SK-N-SH (cell line): ENCODE measurements at regions not wholly inside any gene's neighbourhood (a gene's known extent, or its start where the extent isn't known, plus 50 kb on each side); places are given as distances from the start of the nearest gene placed in this dataset.

Experiments
- CTCF ChIA-PET: fragments of 300-600, 350-600 bp; formaldehyde crosslinking; extraction: SDS; loops from one replicate; lab custom pipeline; 2021; lab: Yijun Ruan, JAX
- POLR2A ChIA-PET: fragments of 350-600 bp; sonication (Branson Sonifier 250); formaldehyde crosslinking; extraction: SDS; loops from one replicate; lab custom pipeline; 2020; ENCODE audit warnings: antibody characterized with exemption, inconsistent platforms; lab: Yijun Ruan, JAX
- DNase-seq: peaks from one replicate; pipeline ENCODE4 v3.0.0; 2012
- H2AFZ ChIP-seq: fragments of 200-600 bp; sonication (generic); 2 replicates; pipeline ENCODE4 v1.8.1; 2016; ENCODE audit warnings: antibody characterized with exemption, mild to moderate bottlenecking, low read depth
- H3F3A ChIP-seq: fragments of 200-600 bp; sonication (generic); replicated peaks from 2 replicates; pipeline ENCODE3; 2016; ENCODE audit warnings: antibody characterized with exemption, mild to moderate bottlenecking; ENCODE audit not compliant: insufficient read depth
- H3K27ac ChIP-seq, 2 experiments: fragments of 200-500 bp in 1 of 2; fragments of 200-600 bp in 1 of 2; sonication (Bioruptor generic) in 1 of 2; sonication (generic), shearing (Covaris generic) in 1 of 2; 2 replicates each; pipeline versions ENCODE4 v1.5.1 to v1.6.1; 2014 to 2016; ENCODE audit warnings: low read depth in 2 of 2, inconsistent platforms in 1 of 2, low read length in 1 of 2, mild to moderate bottlenecking in 1 of 2, mixed read lengths in 1 of 2
- H3K27me3 ChIP-seq: fragments of 200-600 bp; sonication (generic), shearing (Covaris generic); 2 replicates; pipeline ENCODE4 v1.6.1; 2016; ENCODE audit warnings: mixed run types; ENCODE audit not compliant: insufficient read depth
- H3K36me3 ChIP-seq, 2 experiments: fragments of 200-500 bp in 1 of 2; fragments of 200-600 bp in 1 of 2; sonication (Bioruptor generic) in 1 of 2; sonication (generic) in 1 of 2; replicated peaks in 1 of 2; 2 replicates each; pipeline versions ENCODE3 to v1.5.1; 2014 to 2016; ENCODE audit warnings: low read length in 1 of 2, mild to moderate bottlenecking in 1 of 2; ENCODE audit not compliant: insufficient read depth in 2 of 2, control insufficient read depth in 1 of 2
- H3K4me1 ChIP-seq, 2 experiments: fragments of 200-500 bp in 1 of 2; fragments of 200-600 bp in 1 of 2; sonication (Bioruptor generic) in 1 of 2; sonication (generic), shearing (Covaris generic) in 1 of 2; 2 replicates each; pipeline versions ENCODE4 v1.5.1 to v1.6.1; 2014 to 2016; ENCODE audit warnings: low read depth in 1 of 2, low read length in 1 of 2, mixed run types in 1 of 2; ENCODE audit not compliant: insufficient read depth in 2 of 2, control insufficient read depth in 1 of 2
- H3K4me2 ChIP-seq: fragments of 200-600 bp; sonication (generic), shearing (Covaris generic); 2 replicates; pipeline ENCODE4 v1.6.1; 2017; ENCODE audit warnings: mixed run types
- H3K4me3 ChIP-seq, 2 experiments: fragments of 200-500 bp in 1 of 2; fragments of 200-600 bp in 1 of 2; sonication (Bioruptor generic) in 1 of 2; sonication (generic), shearing (Covaris generic) in 1 of 2; 2 replicates each; pipeline versions ENCODE4 v1.5.1 to v1.8.1; 2014 to 2016; ENCODE audit warnings: low read depth in 2 of 2, inconsistent platforms in 1 of 2, low read length in 1 of 2, mild to moderate bottlenecking in 1 of 2, mixed read lengths in 1 of 2, moderate library complexity in 1 of 2
- H3K79me2 ChIP-seq: fragments of 200-600 bp; sonication (generic); 2 replicates; pipeline ENCODE4 v1.8.1; 2017; ENCODE audit warnings: mild to moderate bottlenecking; ENCODE audit not compliant: insufficient read depth
- H3K9ac ChIP-seq: fragments of 200-600 bp; sonication (generic); 2 replicates; pipeline ENCODE4 v1.6.1; 2017; ENCODE audit warnings: mixed run types
- H3K9me2 ChIP-seq: fragments of 200-600 bp; sonication (generic); 2 replicates; pipeline ENCODE4 v1.6.1; 2017; ENCODE audit warnings: mixed run types
- H3K9me3 ChIP-seq: fragments of 200-600 bp; sonication (generic); 2 replicates; pipeline ENCODE4 v1.6.1; 2017; ENCODE audit warnings: mixed run types, mild to moderate bottlenecking, moderate library complexity
- H4K20me1 ChIP-seq: fragments of 200-600 bp; sonication (generic); 2 replicates; pipeline ENCODE4 v1.6.1; 2017; ENCODE audit warnings: mild to moderate bottlenecking, mixed run types; ENCODE audit not compliant: insufficient read depth
- ELF1 ChIP-seq: IDR thresholded peaks from 2 replicates; pipeline ENCODE4 v1.4.0; 2012
- EZH2phosphoT487 ChIP-seq: fragments of 200-600 bp; sonication (generic); IDR thresholded peaks from 2 replicates; pipeline ENCODE4 v1.6.1; 2017; ENCODE audit warnings: low read depth, mixed run types, mild to moderate bottlenecking, antibody characterized with exemption, moderate library complexity, borderline replicate concordance
- FOXJ3 ChIP-seq: sonication (generic); formaldehyde crosslinking; IDR thresholded peaks from 2 replicates; pipeline ENCODE4 v1.5.1; 2020; ENCODE audit warnings: mild to moderate bottlenecking, missing genetic modification reagents
- GABPA ChIP-seq: IDR thresholded peaks from 2 replicates; pipeline ENCODE4 v1.4.0; 2012; ENCODE audit warnings: low read depth, mild to moderate bottlenecking
- IRF3 ChIP-seq: fragments of 150-350 bp; IDR thresholded peaks from 2 replicates; pipeline ENCODE4 v1.6.1; 2016; ENCODE audit warnings: mild to moderate bottlenecking, low read depth, low read length
- MEF2A ChIP-seq: IDR thresholded peaks from 2 replicates; pipeline ENCODE4 v1.4.0; 2012; ENCODE audit warnings: low read depth, borderline replicate concordance
- MXI1 ChIP-seq: IDR thresholded peaks from 2 replicates; pipeline ENCODE4 v1.6.1; 2012; ENCODE audit warnings: mild to moderate bottlenecking, low read depth, low read length, improper control_type of control experiment
- NFIC ChIP-seq: IDR thresholded peaks from 2 replicates; pipeline ENCODE4 v1.4.0; 2012; ENCODE audit warnings: borderline replicate concordance
- RAD21 ChIP-seq: IDR thresholded peaks from 2 replicates; pipeline ENCODE4 v1.6.1; 2012; ENCODE audit warnings: mild to moderate bottlenecking, low read length
- RCOR1 ChIP-seq: fragments of 150-350 bp; IDR thresholded peaks from 2 replicates; pipeline ENCODE4 v1.6.1; 2017; ENCODE audit warnings: antibody characterized with exemption, low read length
- RFX5 ChIP-seq: IDR thresholded peaks from 2 replicates; pipeline ENCODE4 v1.6.1; 2012; ENCODE audit warnings: mild to moderate bottlenecking, improper control_type of control experiment, low read length
- TAF1 ChIP-seq: IDR thresholded peaks from 2 replicates; pipeline ENCODE4 v1.6.1; 2012; ENCODE audit warnings: low read depth, mild to moderate bottlenecking, low read length, moderate library complexity, borderline replicate concordance
- YY1 ChIP-seq: IDR thresholded peaks from 2 replicates; pipeline ENCODE4 v1.4.0; 2012; ENCODE audit warnings: low read depth, mild to moderate bottlenecking
- WGBS: methylation state at CpG from one replicate; pipeline ENCODE4 v1.1.6; 2017; ENCODE audit warnings: low lambda C conversion rate; 5-methylcytosine and 5-hydroxymethylcytosine counted together
- TF ChIP-seq, protein P1 (sequence below): IDR thresholded peaks from 2 replicates; pipeline ENCODE4 v1.4.0; 2012; ENCODE audit warnings: low read depth, borderline replicate concordance
- TF ChIP-seq, protein P2 (sequence below): fragments of 150-350 bp; IDR thresholded peaks from 2 replicates; pipeline ENCODE4 v1.6.1; 2017; ENCODE audit warnings: antibody characterized with exemption, low read length, low read depth, borderline replicate concordance
- TF ChIP-seq, protein P3 (sequence below): fragments of 200-600 bp; sonication (generic); IDR thresholded peaks from 2 replicates; pipeline ENCODE4 v1.6.1; 2017; ENCODE audit warnings: antibody characterized with exemption, mild to moderate bottlenecking, moderate library complexity

- TF ChIP-seq IRF3, result no peak
These were observed 88.5 kb upstream of the CHRM3 start (continued) for GRCh38 chr1:239297910-239298309.

DNA sequence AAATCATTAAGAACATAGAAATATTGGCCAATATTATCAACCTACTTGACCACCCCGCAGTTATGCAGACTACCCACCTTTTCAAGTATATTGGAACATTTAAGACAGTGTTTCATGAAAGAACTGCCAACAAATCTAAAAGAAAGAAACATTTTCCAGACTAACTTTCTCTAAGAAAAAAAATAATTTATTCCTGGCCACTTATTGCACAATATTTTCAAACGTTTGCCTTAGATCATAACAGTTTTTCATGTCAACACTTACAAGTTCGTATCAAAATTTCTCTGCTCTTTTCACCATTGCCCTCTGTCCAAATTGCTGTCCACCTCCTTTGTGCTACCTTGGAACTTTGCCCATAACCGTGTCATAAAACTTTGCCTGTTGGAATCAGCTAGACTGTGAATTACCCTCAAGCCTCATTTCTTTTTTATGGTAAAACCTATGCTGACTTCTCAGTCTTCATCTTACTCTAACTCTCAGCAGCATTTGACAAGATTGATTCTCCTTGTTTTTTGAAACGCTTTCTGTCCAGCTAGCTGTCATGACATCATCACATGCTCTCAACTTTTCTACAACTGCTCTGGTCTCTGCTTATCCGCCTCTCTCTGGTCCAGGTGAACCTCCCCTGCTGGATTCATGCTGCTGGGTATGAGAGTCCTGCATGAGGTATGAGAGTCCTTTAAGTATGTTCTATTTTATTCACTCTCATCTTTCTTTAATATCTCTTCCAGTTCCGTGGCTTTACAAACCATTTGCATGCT is 92.8 kb upstream of the CHRM3 start:
- TF ChIP-seq ELF1 (no peak), RFX5 (no peak), GABPA (no peak), YY1 (no peak), EZH2phosphoT487 (no peak), RAD21 (no peak)
- TF ChIP-seq, all 33 proteins: peak for 0
- no peak overlapping the region for H3K4me2 ChIP-seq
- no peak overlapping the region for H3K27ac ChIP-seq
- H3K36me3 ChIP-seq, result no peaks in the 10 kb centered on the region
- no peak overlapping the region for H3K9ac ChIP-seq
- no peaks in the 10 kb centered on the region for H3K27me3 ChIP-seq
- no peak overlapping the region for H3K4me3 ChIP-seq
- H3F3A ChIP-seq, result no peaks in the 10 kb centered on the region
- ChIA-PET POLR2A (no interaction called here), CTCF (no interaction called here)
- no peaks in the 10 kb centered on the region for H3K79me2 ChIP-seq
- no peaks in the 10 kb centered on the region; the same call in 1 of the 2 replicates for H3K9me3 ChIP-seq
- DNase-seq, result no peak
- no peaks in the 10 kb centered on the region for H4K20me1 ChIP-seq
- H3K9me2 ChIP-seq, result no peaks in the 10 kb centered on the region
- H2AFZ ChIP-seq, result no peak overlapping the region
- 28% methylated on average over 7 of the region's 7 CpGs for WGBS
- peaks cover 0 to 8% of the 10 kb centered on the region in 2 experiments; a peak in 2 of 4 replicates for H3K4me1 ChIP-seq

DNA sequence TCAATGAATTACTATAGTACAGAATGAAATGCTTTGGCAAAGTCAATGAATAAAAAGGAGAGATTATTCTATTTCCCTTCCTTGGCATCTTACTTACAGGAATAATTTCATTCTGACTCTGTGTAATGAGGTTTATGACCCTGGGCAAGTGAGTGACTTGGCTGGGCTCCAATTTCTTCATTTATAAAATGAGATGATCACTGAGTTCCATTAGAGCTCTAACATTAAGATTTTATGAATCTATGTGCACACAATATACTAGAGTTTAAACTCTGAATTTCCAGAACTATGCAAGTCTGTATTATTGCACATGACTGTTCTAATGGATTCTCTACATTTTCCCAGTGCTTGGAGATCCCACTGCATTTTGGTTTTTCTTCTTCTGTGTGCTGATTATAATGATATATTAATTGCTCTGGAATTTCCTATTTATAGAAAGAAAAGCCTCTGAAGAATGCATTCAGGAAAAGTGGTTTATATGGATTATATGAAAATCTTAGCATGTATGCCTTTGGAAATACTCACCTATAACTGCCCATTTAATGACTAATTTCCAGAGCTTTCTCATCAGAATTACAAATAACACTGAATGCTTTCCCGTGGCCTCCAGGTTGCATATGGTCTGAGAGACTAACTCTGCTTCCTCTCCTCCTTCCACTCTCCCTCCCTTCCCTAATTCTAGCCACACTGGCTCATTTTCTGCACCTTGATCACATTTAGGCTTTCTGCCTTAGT is 97.4 kb upstream of the CHRM3 start:
- 19% methylated on average over 1 of the region's 1 CpG for WGBS
- no peak for TF ChIP-seq RAD21
- no peak for TF ChIP-seq RCOR1
- TF ChIP-seq, protein P1, sequence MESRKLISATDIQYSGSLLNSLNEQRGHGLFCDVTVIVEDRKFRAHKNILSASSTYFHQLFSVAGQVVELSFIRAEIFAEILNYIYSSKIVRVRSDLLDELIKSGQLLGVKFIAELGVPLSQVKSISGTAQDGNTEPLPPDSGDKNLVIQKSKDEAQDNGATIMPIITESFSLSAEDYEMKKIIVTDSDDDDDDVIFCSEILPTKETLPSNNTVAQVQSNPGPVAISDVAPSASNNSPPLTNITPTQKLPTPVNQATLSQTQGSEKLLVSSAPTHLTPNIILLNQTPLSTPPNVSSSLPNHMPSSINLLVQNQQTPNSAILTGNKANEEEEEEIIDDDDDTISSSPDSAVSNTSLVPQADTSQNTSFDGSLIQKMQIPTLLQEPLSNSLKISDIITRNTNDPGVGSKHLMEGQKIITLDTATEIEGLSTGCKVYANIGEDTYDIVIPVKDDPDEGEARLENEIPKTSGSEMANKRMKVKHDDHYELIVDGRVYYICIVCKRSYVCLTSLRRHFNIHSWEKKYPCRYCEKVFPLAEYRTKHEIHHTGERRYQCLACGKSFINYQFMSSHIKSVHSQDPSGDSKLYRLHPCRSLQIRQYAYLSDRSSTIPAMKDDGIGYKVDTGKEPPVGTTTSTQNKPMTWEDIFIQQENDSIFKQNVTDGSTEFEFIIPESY, result no peak
- no peak for TF ChIP-seq MEF2A
- no peak for TF ChIP-seq NFIC
- TF ChIP-seq IRF3, result no peak
- TF ChIP-seq, protein P2, sequence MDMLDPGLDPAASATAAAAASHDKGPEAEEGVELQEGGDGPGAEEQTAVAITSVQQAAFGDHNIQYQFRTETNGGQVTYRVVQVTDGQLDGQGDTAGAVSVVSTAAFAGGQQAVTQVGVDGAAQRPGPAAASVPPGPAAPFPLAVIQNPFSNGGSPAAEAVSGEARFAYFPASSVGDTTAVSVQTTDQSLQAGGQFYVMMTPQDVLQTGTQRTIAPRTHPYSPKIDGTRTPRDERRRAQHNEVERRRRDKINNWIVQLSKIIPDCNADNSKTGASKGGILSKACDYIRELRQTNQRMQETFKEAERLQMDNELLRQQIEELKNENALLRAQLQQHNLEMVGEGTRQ, result no peak
- no peak for TF ChIP-seq TAF1
- TF ChIP-seq, protein P3, sequence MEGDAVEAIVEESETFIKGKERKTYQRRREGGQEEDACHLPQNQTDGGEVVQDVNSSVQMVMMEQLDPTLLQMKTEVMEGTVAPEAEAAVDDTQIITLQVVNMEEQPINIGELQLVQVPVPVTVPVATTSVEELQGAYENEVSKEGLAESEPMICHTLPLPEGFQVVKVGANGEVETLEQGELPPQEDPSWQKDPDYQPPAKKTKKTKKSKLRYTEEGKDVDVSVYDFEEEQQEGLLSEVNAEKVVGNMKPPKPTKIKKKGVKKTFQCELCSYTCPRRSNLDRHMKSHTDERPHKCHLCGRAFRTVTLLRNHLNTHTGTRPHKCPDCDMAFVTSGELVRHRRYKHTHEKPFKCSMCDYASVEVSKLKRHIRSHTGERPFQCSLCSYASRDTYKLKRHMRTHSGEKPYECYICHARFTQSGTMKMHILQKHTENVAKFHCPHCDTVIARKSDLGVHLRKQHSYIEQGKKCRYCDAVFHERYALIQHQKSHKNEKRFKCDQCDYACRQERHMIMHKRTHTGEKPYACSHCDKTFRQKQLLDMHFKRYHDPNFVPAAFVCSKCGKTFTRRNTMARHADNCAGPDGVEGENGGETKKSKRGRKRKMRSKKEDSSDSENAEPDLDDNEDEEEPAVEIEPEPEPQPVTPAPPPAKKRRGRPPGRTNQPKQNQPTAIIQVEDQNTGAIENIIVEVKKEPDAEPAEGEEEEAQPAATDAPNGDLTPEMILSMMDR, result no peak
- no peak for TF ChIP-seq MXI1
- TF ChIP-seq EZH2phosphoT487, result no peak
- TF ChIP-seq FOXJ3 (CRISPR knock-in tag), result no peak

More for the DNA sequence above, 97.4 kb upstream of the CHRM3 start:
- H3K27me3 ChIP-seq, result no peaks in the 10 kb centered on the region
- H3K9ac ChIP-seq, result no peak overlapping the region
- peaks cover 0 to 11% of the 10 kb centered on the region in 2 experiments; a peak in 2 of 4 replicates for H3K4me1 ChIP-seq
- no peaks in the 10 kb centered on the region for H3K79me2 ChIP-seq
- no peaks in the 10 kb centered on the region for H3K9me2 ChIP-seq
- POLR2A ChIA-PET, result no interaction called here
- CTCF ChIA-PET, result no interaction called here
- H3K27ac ChIP-seq, result no peak overlapping the region
- no peak overlapping the region for H3K4me2 ChIP-seq
- H3K36me3 ChIP-seq, result no peaks in the 10 kb centered on the region
- no peak overlapping the region for H3K4me3 ChIP-seq
- H2AFZ ChIP-seq, result no peak overlapping the region
- H4K20me1 ChIP-seq, result no peaks in the 10 kb centered on the region
- DNase-seq, result peak; percentile 18
- no peaks in the 10 kb centered on the region; the same call in 1 of the 2 replicates for H3K9me3 ChIP-seq
- H3F3A ChIP-seq, result no peaks in the 10 kb centered on the region
